ENCODE measurements at regions not wholly inside any gene's neighbourhood (a gene's known extent, or its start where the extent isn't known, plus 50 kb on each side); places are given as distances from the start of the nearest gene placed in this dataset.

- H3K4me3 ChIP-seq (ENCODE audit: low read length) = no peak overlapping the region
- no peak for DNase-seq (ENCODE audit: low read depth)
- no peak for TF ChIP-seq CTCF (conservative IDR thresholded peaks at IDR 0.05; ENCODE audit: low read length)
Observed at GRCh38 chr20:12605751-12606150, 403.0 kb upstream of the SPTLC3 start.

- H3K4me3 ChIP-seq (ENCODE audit: low read length) = no peak overlapping the region
- no peak for DNase-seq (ENCODE audit: low read depth)
- TF ChIP-seq CTCF (conservative IDR thresholded peaks at IDR 0.05; ENCODE audit: low read length) = no peak
Observed at GRCh38 chr20:12610871-12611270, 397.9 kb upstream of the SPTLC3 start.

- no peak for TF ChIP-seq CTCF (conservative IDR thresholded peaks at IDR 0.05; ENCODE audit: low read length)
- no peak overlapping the region for H3K4me3 ChIP-seq (ENCODE audit: low read length)
- DNase-seq (ENCODE audit: low read depth) = no peak
Observed at GRCh38 chr20:12614764-12615163, 394.0 kb upstream of the SPTLC3 start.

GRCh38 chr20:12617076-12617475 lies 391.7 kb upstream of the SPTLC3 start:
- no peak overlapping the region for H3K4me3 ChIP-seq (ENCODE audit: low read length)
- no peak for DNase-seq (ENCODE audit: low read depth)
- TF ChIP-seq CTCF (conservative IDR thresholded peaks at IDR 0.05; ENCODE audit: low read length) = no peak

- no peak for DNase-seq (ENCODE audit: low read depth)
- TF ChIP-seq CTCF (conservative IDR thresholded peaks at IDR 0.05; ENCODE audit: low read length) = no peak
- no peak overlapping the region for H3K4me3 ChIP-seq (ENCODE audit: low read length)
Observed at GRCh38 chr20:12623870-12624269, 384.9 kb upstream of the SPTLC3 start.

DNA sequence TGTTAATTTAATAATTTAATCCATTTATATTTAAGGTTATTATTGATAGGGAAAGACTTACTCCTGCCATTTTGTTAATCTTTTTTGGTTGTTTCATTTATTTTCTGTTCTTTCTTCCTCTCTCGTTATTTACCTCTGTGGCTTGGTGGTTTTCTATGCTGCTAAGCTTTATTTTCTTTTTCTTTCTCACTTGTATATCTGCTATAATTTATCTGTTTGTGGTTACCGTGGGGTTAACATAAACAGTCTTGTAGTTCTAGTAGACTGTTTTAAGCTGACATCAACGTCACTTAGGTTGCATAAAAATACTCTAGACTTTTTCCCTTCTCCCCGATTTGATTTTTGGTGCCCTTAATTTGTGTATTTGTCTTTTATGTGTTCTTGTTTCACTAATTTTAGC lies 381.3 kb upstream of the SPTLC3 start:
- no peak for DNase-seq (ENCODE audit: low read depth)
- no peak overlapping the region for H3K4me3 ChIP-seq (ENCODE audit: low read length)
- TF ChIP-seq CTCF (conservative IDR thresholded peaks at IDR 0.05; ENCODE audit: low read length) = no peak

- no peak for DNase-seq (ENCODE audit: low read depth)
Observed at GRCh38 chr20:12638633-12639312, 370.0 kb upstream of the SPTLC3 start.

More at GRCh38 chr20:12638633-12639312, 370.0 kb upstream of the SPTLC3 start:
- no peak for TF ChIP-seq CTCF (conservative IDR thresholded peaks at IDR 0.05; ENCODE audit: low read length)
- no peak overlapping the region for H3K4me3 ChIP-seq (ENCODE audit: low read length)
